ENCODE measurements at regions not wholly inside any gene's neighbourhood (a gene's known extent, or its start where the extent isn't known, plus 50 kb on each side); places are given as distances from the start of the nearest gene placed in this dataset.

GRCh38 chr14:44422699-44423098, 84.4 kb downstream of the FSCB start:
- TF ChIP-seq CTCF (IDR thresholded peaks at IDR 0.05 in 4 of 5, conservative IDR thresholded peaks at IDR 0.05 in 1 of 5) (no peak), POLR2A (IDR thresholded peaks at IDR 0.05) (no peak)

Data from gastrocnemius medialis (tissue), 4 donors.